WERI-Rb-1 (cell line): ENCODE measurements at regions not wholly inside any gene's neighbourhood (a gene's known extent, or its start where the extent isn't known, plus 50 kb on each side); places are given as distances from the start of the nearest gene placed in this dataset.

Experiments used
- DNase-seq: peaks from one replicate; pipeline ENCODE4 v3.0.0-alpha.2; 2020
- H3K27ac ChIP-seq: fragments of 250-450 bp; sonication (Bioruptor Pico); 2 replicates; pipeline ENCODE4 v1.5.1; 2020; ENCODE audit warnings: mild to moderate bottlenecking, moderate library complexity
- H3K27me3 ChIP-seq: fragments of 250-450 bp; sonication (Bioruptor Pico); 2 replicates; pipeline ENCODE4 v1.5.1; 2021; ENCODE audit warnings: mild to moderate bottlenecking, low read depth, moderate library complexity; ENCODE audit not compliant: insufficient read depth, severe bottlenecking
- H3K36me3 ChIP-seq: fragments of 250-450 bp; sonication (Bioruptor Pico); 2 replicates; pipeline ENCODE4 v1.5.1; 2020; ENCODE audit warnings: mild to moderate bottlenecking, moderate library complexity
- H3K4me3 ChIP-seq: 2 replicates; pipeline ENCODE4 v1.5.1; 2011; ENCODE audit warnings: low read depth, mild to moderate bottlenecking, control low read depth, low read length
- H3K9me3 ChIP-seq: fragments of 250-450 bp; sonication (Bioruptor Pico); 2 replicates; pipeline ENCODE4 v1.5.1; 2021; ENCODE audit warnings: mild to moderate bottlenecking, moderate library complexity; ENCODE audit not compliant: severe bottlenecking
- CTCF ChIP-seq: IDR thresholded peaks from 2 replicates; pipeline ENCODE4 v1.5.1; 2011; ENCODE audit warnings: low read depth, mild to moderate bottlenecking, control low read depth, inconsistent platforms, low read length

- Histone ChIP-seq H3K27ac (no peak overlapping the region), H3K9me3 (peaks cover 3% of the 10 kb centered on the region), H3K4me3 (no peak overlapping the region), H3K36me3 (no peaks in the 10 kb centered on the region), H3K27me3 (no peaks in the 10 kb centered on the region)
- TF ChIP-seq CTCF: no peak
- DNase-seq: no peak
Observed at GRCh38 chr3:153734777-153735551, 386.2 kb upstream of the ARHGEF26 start.

- no peak overlapping the region for H3K27ac ChIP-seq
- no peaks in the 10 kb centered on the region for H3K36me3 ChIP-seq
- no peaks in the 10 kb centered on the region for H3K27me3 ChIP-seq
- H3K4me3 ChIP-seq: no peak overlapping the region
- no peak for TF ChIP-seq CTCF
- no peak for DNase-seq
- no peaks in the 10 kb centered on the region for H3K9me3 ChIP-seq
Observed at GRCh38 chr3:153740109-153740508, 381.1 kb upstream of the ARHGEF26 start.

- no peak for TF ChIP-seq CTCF
- Histone ChIP-seq H3K27ac (no peak overlapping the region), H3K4me3 (no peak overlapping the region), H3K9me3 (no peaks in the 10 kb centered on the region), H3K27me3 (no peaks in the 10 kb centered on the region), H3K36me3 (no peaks in the 10 kb centered on the region)
- DNase-seq: no peak
Observed at GRCh38 chr3:153744889-153745288, 376.3 kb upstream of the ARHGEF26 start.

- no peaks in the 10 kb centered on the region for H3K27me3 ChIP-seq
- H3K9me3 ChIP-seq: no peaks in the 10 kb centered on the region
- H3K36me3 ChIP-seq: no peaks in the 10 kb centered on the region
- no peak overlapping the region for H3K27ac ChIP-seq
- no peak for TF ChIP-seq CTCF
- no peak overlapping the region for H3K4me3 ChIP-seq
- no peak for DNase-seq
Observed at GRCh38 chr3:153746211-153746610, 375.0 kb upstream of the ARHGEF26 start.

GRCh38 chr3:153749070-153749610, 372.1 kb upstream of the ARHGEF26 start:
- H3K4me3 ChIP-seq: no peak overlapping the region
- DNase-seq: no peak
- no peak for TF ChIP-seq CTCF

More at GRCh38 chr3:153749070-153749610, 372.1 kb upstream of the ARHGEF26 start:
- Histone ChIP-seq H3K27ac (no peak overlapping the region), H3K27me3 (no peaks in the 10 kb centered on the region), H3K36me3 (no peaks in the 10 kb centered on the region), H3K9me3 (no peaks in the 10 kb centered on the region)
